RKO (cell line): ENCODE measurements at regions not wholly inside any gene's neighbourhood (a gene's known extent, or its start where the extent isn't known, plus 50 kb on each side); places are given as distances from the start of the nearest gene placed in this dataset.
"Not testable (repeated sequence)": the region's sequence is repeated elsewhere in the genome, so short reads cannot be mapped to it uniquely, and the experiment has no call there.

Source experiments
- DNase-seq: peaks from one replicate; pipeline ENCODE4 v3.0.0-alpha.2; 2016; ENCODE audit warnings: low spot score

- no peak for DNase-seq
These were observed 86.4 kb upstream of the SEZ6L start for GRCh38 chr22:26082866-26083265.

- peak; percentile 2 for DNase-seq
These were observed 82.9 kb upstream of the SEZ6L start for GRCh38 chr22:26086359-26086758.

GRCh38 chr22:26087816-26088215 is 81.4 kb upstream of the SEZ6L start:
- DNase-seq: no peak

- DNase-seq: no peak
These were observed 78.4 kb upstream of the SEZ6L start for GRCh38 chr22:26090821-26091220.

- DNase-seq: not testable (repeated sequence)
These were observed 74.8 kb upstream of the SEZ6L start for GRCh38 chr22:26094497-26094896.

GRCh38 chr22:26095256-26095956 is 73.9 kb upstream of the SEZ6L start:
- no peak for DNase-seq

- DNase-seq: no peak
These were observed 71.9 kb upstream of the SEZ6L start for GRCh38 chr22:26097411-26097810.

GRCh38 chr22:26097840-26098239 is 71.4 kb upstream of the SEZ6L start:
- no peak for DNase-seq

- DNase-seq: no peak
These were observed 66.2 kb upstream of the SEZ6L start for GRCh38 chr22:26103023-26103422.

- no peak for DNase-seq
These were observed 62.9 kb upstream of the SEZ6L start for GRCh38 chr22:26106412-26106811.

- no peak for DNase-seq
These were observed 59.5 kb upstream of the SEZ6L start for GRCh38 chr22:26109686-26110315.

GRCh38 chr22:26114826-26115225 is 54.4 kb upstream of the SEZ6L start:
- no peak for DNase-seq

- no peak for DNase-seq
These were observed 54.0 kb upstream of the SEZ6L start for GRCh38 chr22:26115266-26115665.
